Vagina (tissue), 2 donors: ENCODE measurements at regions not wholly inside any gene's neighbourhood (a gene's known extent, or its start where the extent isn't known, plus 50 kb on each side); places are given as distances from the start of the nearest gene placed in this dataset.

ENCODE experiments used
- DNase-seq, 2 donors: peaks; one replicate each; pipeline ENCODE4 v3.0.0-alpha.2; 2017; ENCODE audit errors: extremely low spot score in 2 of 2
- H3K27ac ChIP-seq: fragments of 200-600 bp; sonication (generic); one replicate; pipeline ENCODE4 v1.5.1; 2019
- H3K27me3 ChIP-seq: fragments of 200-600 bp; sonication (generic); one replicate; pipeline ENCODE4 v1.5.1; 2019
- H3K36me3 ChIP-seq, 2 donors: fragments of 200-600 bp; sonication (generic); one replicate each; pipeline ENCODE4 v1.5.1; 2017 to 2019
- H3K4me1 ChIP-seq: fragments of 200-600 bp; sonication (generic); one replicate; pipeline ENCODE4 v1.5.1; 2019
- H3K4me3 ChIP-seq, 2 donors: fragments of 200-600 bp; sonication (generic); 1 replicate in 1 of 2; 2 replicates in 1 of 2; pipeline ENCODE4 v1.5.1; 2016 to 2019
- H3K9me3 ChIP-seq: fragments of 200-600 bp; sonication (generic); one replicate; pipeline ENCODE4 v1.5.1; 2019
- CTCF ChIP-seq, 3 experiments: fragments of 450-650 bp in 2 of 3; fragments of 200-600 bp in 1 of 3; sonication (generic) in 1 of 3; IDR thresholded peaks; one replicate each; pipeline ENCODE4 v1.5.1; 2017 to 2019; ENCODE audit warnings: antibody characterized with exemption in 3 of 3, mild to moderate bottlenecking in 2 of 3, moderate library complexity in 2 of 3
- POLR2A ChIP-seq, 2 donors: fragments of 450-650 bp; IDR thresholded peaks; one replicate each; pipeline ENCODE4 v1.6.1; 2017; ENCODE audit warnings: antibody characterized with exemption in 2 of 2, mild to moderate bottlenecking in 2 of 2, moderate library complexity in 2 of 2
- POLR2AphosphoS5 ChIP-seq, 2 donors: sonication (generic); formaldehyde crosslinking; IDR thresholded peaks; one replicate each; pipeline ENCODE4 v1.9.0; 2017; ENCODE audit warnings: antibody characterized with exemption in 2 of 2, mild to moderate bottlenecking in 2 of 2, low read depth in 1 of 2; ENCODE audit not compliant: insufficient read depth in 1 of 2
- intact Hi-C: fragments of 100-400 bp; cut with DNase I; formaldehyde crosslinking; loops from one replicate; pipeline ENCODE4 v1.15.1; 2023

- Histone ChIP-seq H3K27ac (no peak overlapping the region), H3K36me3 (no peaks in the 10 kb centered on the region), H3K4me3 (no peak overlapping the region), H3K27me3 (no peaks in the 10 kb centered on the region), H3K4me1 (no peaks in the 10 kb centered on the region), H3K9me3 (no peaks in the 10 kb centered on the region)
- no peak for TF ChIP-seq POLR2A (IDR thresholded peaks at IDR 0.05)
- no peak for TF ChIP-seq POLR2AphosphoS5 (IDR thresholded peaks at IDR 0.05; ENCODE audit: insufficient read depth in 1 of 2, low read depth in 1 of 2)
- TF ChIP-seq CTCF (IDR thresholded peaks at IDR 0.05), result no peak
- no peak for DNase-seq
- intact Hi-C loops, result no loop called here
These were observed 669.7 kb downstream of the MAT2B start for GRCh38 chr5:164175083-164175482.

GRCh38 chr5:164179406-164179805 is 674.0 kb downstream of the MAT2B start:
- no peak for TF ChIP-seq POLR2AphosphoS5 (IDR thresholded peaks at IDR 0.05; ENCODE audit: insufficient read depth in 1 of 2, low read depth in 1 of 2)
- Histone ChIP-seq H3K4me3 (no peak overlapping the region), H3K27ac (no peak overlapping the region), H3K9me3 (no peaks in the 10 kb centered on the region), H3K4me1 (no peaks in the 10 kb centered on the region), H3K36me3 (no peaks in the 10 kb centered on the region), H3K27me3 (no peaks in the 10 kb centered on the region)
- no peak for DNase-seq
- intact Hi-C loops, result no loop called here

GRCh38 chr5:164181604-164182003 is 676.2 kb downstream of the MAT2B start:
- Histone ChIP-seq H3K27ac (no peak overlapping the region), H3K4me3 (no peak overlapping the region), H3K36me3 (no peaks in the 10 kb centered on the region), H3K9me3 (no peaks in the 10 kb centered on the region), H3K4me1 (no peaks in the 10 kb centered on the region), H3K27me3 (no peaks in the 10 kb centered on the region)
- intact Hi-C loops, result no loop called here
- no peak for DNase-seq
- TF ChIP-seq CTCF (IDR thresholded peaks at IDR 0.05) (no peak), POLR2AphosphoS5 (IDR thresholded peaks at IDR 0.05; ENCODE audit: insufficient read depth in 1 of 2, low read depth in 1 of 2) (no peak), POLR2A (IDR thresholded peaks at IDR 0.05) (no peak)

- H3K27me3 ChIP-seq, result no peaks in the 10 kb centered on the region
- H3K36me3 ChIP-seq, result no peaks in the 10 kb centered on the region
- no peak overlapping the region for H3K4me3 ChIP-seq
- intact Hi-C loops, result no loop called here
- no peak for DNase-seq
- TF ChIP-seq POLR2AphosphoS5 (IDR thresholded peaks at IDR 0.05; ENCODE audit: insufficient read depth in 1 of 2, low read depth in 1 of 2) (no peak), CTCF (IDR thresholded peaks at IDR 0.05) (no peak), POLR2A (IDR thresholded peaks at IDR 0.05) (no peak)
- H3K9me3 ChIP-seq, result no peaks in the 10 kb centered on the region
- H3K4me1 ChIP-seq, result no peaks in the 10 kb centered on the region
- H3K27ac ChIP-seq, result no peak overlapping the region
These were observed 678.7 kb downstream of the MAT2B start for GRCh38 chr5:164184158-164184557.

GRCh38 chr5:164185000-164185399 is 679.6 kb downstream of the MAT2B start:
- Histone ChIP-seq H3K4me3 (no peak overlapping the region), H3K27ac (no peak overlapping the region), H3K27me3 (no peaks in the 10 kb centered on the region), H3K9me3 (no peaks in the 10 kb centered on the region), H3K4me1 (no peaks in the 10 kb centered on the region), H3K36me3 (no peaks in the 10 kb centered on the region)
- intact Hi-C loops, result no loop called here
- TF ChIP-seq POLR2AphosphoS5 (IDR thresholded peaks at IDR 0.05; ENCODE audit: insufficient read depth in 1 of 2, low read depth in 1 of 2) (no peak), CTCF (IDR thresholded peaks at IDR 0.05) (no peak), POLR2A (IDR thresholded peaks at IDR 0.05) (no peak)
- no peak for DNase-seq

GRCh38 chr5:164186550-164186949 is 681.1 kb downstream of the MAT2B start:
- Histone ChIP-seq H3K27ac (no peak overlapping the region), H3K36me3 (no peaks in the 10 kb centered on the region), H3K4me3 (no peak overlapping the region), H3K4me1 (no peaks in the 10 kb centered on the region), H3K27me3 (no peaks in the 10 kb centered on the region), H3K9me3 (no peaks in the 10 kb centered on the region)
- no peak for DNase-seq
- no peak for TF ChIP-seq POLR2AphosphoS5 (IDR thresholded peaks at IDR 0.05; ENCODE audit: insufficient read depth in 1 of 2, low read depth in 1 of 2)
- TF ChIP-seq POLR2A (IDR thresholded peaks at IDR 0.05), result no peak
- no peak for TF ChIP-seq CTCF (IDR thresholded peaks at IDR 0.05)
- intact Hi-C loops, result no loop called here
